Coronary artery (tissue), 2 donors: ENCODE measurements at regions not wholly inside any gene's neighbourhood (a gene's known extent, or its start where the extent isn't known, plus 50 kb on each side); places are given as distances from the start of the nearest gene placed in this dataset.
"Not testable (repeated sequence)": the region's sequence is repeated elsewhere in the genome, so short reads cannot be mapped to it uniquely, and the experiment has no call there.

Experiments used
- DNase-seq: peaks from one replicate; pipeline ENCODE4 v3.0.0-alpha.2; 2017; ENCODE audit warnings: low spot score
- H3K27ac ChIP-seq, 2 donors: fragments of 200-600 bp; sonication (generic); one replicate each; pipeline ENCODE4 v1.5.1; 2016 to 2019
- H3K4me3 ChIP-seq: fragments of 200-600 bp; sonication (generic); 2 replicates; pipeline ENCODE4 v1.5.1; 2016; ENCODE audit warnings: mild to moderate bottlenecking, moderate library complexity
- TF ChIP-seq, protein P1 (sequence below): fragments of 200-600 bp; sonication (generic); IDR thresholded peaks from one replicate; pipeline ENCODE4 v1.5.1; 2019; ENCODE audit warnings: antibody characterized with exemption

- TF ChIP-seq, protein P1, sequence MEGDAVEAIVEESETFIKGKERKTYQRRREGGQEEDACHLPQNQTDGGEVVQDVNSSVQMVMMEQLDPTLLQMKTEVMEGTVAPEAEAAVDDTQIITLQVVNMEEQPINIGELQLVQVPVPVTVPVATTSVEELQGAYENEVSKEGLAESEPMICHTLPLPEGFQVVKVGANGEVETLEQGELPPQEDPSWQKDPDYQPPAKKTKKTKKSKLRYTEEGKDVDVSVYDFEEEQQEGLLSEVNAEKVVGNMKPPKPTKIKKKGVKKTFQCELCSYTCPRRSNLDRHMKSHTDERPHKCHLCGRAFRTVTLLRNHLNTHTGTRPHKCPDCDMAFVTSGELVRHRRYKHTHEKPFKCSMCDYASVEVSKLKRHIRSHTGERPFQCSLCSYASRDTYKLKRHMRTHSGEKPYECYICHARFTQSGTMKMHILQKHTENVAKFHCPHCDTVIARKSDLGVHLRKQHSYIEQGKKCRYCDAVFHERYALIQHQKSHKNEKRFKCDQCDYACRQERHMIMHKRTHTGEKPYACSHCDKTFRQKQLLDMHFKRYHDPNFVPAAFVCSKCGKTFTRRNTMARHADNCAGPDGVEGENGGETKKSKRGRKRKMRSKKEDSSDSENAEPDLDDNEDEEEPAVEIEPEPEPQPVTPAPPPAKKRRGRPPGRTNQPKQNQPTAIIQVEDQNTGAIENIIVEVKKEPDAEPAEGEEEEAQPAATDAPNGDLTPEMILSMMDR, result no peak
Observed at GRCh38 chr16:79887541-79888540, 287.3 kb upstream of the MAF start.

DNA sequence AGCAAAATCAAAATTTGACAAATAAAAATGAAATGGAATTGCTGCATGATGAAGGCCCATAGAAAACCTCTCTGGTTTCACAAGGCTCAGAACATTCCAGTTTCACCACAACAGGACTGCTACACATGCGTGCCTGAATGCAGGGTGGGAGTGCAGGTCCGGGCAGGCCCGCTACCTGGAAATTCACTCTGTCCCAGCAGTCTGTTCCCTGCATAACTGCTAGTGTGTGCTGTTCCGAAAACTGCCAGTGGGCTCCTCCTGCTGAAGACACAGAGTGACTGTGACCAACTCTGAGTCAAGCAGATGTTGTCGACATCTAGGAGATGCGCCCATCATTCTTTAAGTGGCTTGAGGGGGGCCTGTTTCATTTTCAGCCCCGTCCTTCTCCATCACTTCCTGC is 284.8 kb upstream of the MAF start:
- no peak overlapping the region for H3K27ac ChIP-seq
- TF ChIP-seq, protein P1, result no peak
- H3K4me3 ChIP-seq, result no peak overlapping the region
- no peak for DNase-seq

More at GRCh38 chr16:79887541-79888540, 287.3 kb upstream of the MAF start:
- Histone ChIP-seq H3K4me3 (no peak overlapping the region), H3K27ac (no peak overlapping the region)
- no peak for DNase-seq

DNA sequence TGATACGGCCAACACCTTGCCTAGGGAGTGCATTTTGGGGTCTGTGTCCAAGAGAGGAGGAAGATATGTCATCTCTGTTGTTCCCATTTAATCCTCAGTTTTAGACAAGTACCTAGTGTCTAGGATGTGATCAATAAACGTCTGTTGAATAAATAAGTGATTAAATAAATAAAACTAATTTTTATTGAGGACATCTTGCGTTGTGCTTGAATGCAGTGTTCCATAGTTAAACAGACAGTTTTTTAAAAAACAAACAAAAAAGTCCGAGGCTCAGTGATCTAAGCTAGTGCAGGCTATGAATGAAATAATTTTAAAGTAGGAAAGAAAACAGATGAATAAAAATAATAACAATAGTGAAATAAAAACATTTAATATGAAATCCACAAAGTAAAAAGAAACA is 283.0 kb upstream of the MAF start:
- no peak for DNase-seq
- Histone ChIP-seq H3K4me3 (no peak overlapping the region), H3K27ac (no peak overlapping the region)
- TF ChIP-seq, protein P1, result no peak

DNA sequence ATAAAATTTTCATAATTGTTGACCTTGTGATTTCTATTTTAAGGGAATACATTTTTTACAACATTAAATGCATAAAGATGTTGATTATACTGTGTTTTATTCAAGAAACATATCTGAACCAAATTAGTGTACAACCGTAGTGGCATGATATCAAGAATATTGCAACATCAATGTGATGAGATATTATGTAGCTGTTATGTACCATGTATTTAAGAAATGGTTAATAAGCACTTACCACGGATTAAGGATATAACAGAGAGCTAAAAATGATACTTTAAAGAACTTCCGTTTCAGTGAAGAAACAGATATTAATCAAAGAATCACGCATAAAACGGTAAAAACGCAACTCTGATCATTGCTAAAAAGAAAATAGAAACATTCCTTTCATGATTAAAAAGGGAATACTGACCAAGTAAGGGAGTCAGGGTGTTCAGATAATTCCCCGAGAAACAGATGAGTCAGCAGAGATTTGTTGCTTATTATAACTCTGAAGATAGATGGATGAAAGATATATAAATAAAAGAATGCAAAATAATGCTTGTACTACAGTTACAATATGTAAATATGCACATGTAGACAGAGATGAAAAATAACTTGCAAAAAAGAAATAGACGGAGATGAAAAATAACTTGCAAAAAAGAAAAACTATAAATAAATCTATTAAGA is 281.9 kb upstream of the MAF start:
- no peak overlapping the region for H3K4me3 ChIP-seq
- TF ChIP-seq, protein P1, result no peak
- DNase-seq, result no peak
- H3K27ac ChIP-seq, result no peak overlapping the region

DNA sequence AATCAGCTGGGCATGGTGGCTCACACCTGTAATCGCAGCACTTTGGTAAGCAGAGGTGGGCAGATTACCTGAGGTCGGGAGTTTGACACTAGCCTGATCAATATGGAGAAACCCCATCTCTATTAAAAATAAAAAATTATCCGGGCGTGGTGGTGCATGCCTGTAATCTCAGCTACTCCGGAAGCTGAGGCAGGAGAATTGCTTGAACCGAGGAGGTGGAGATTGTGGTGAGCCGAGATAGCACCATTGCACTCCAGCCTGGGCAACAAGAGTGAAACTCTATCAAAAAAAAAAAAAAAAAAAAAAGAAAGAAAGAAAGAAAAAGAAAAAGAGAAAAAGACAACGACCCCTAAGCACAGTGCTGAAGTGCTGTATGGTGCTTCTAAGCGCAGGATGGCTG is 280.6 kb upstream of the MAF start:
- H3K4me3 ChIP-seq, H3K27ac ChIP-seq, DNase-seq: not testable (repeated sequence)

- Histone ChIP-seq H3K4me3 (no peak overlapping the region), H3K27ac (no peak overlapping the region)
- DNase-seq, result no peak
- TF ChIP-seq, protein P1, result no peak
Observed at GRCh38 chr16:79876332-79876730, 275.8 kb upstream of the MAF start.

- no peak for DNase-seq
- H3K27ac ChIP-seq, result no peak overlapping the region
- no peak overlapping the region for H3K4me3 ChIP-seq
- TF ChIP-seq, protein P1, result no peak
Observed at GRCh38 chr16:79874391-79874790, 273.9 kb upstream of the MAF start.
